ENCODE measurements at regions not wholly inside any gene's neighbourhood (a gene's known extent, or its start where the extent isn't known, plus 50 kb on each side); places are given as distances from the start of the nearest gene placed in this dataset.

- TF ChIP-seq REST (IDR thresholded peaks at IDR 0.05; ENCODE audit: insufficient replicate concordance, low read depth) (no peak), CTCF (IDR thresholded peaks at IDR 0.05; ENCODE audit: insufficient read depth, low read length) (no peak), POLR2AphosphoS5 (IDR thresholded peaks at IDR 0.05; ENCODE audit: low read depth) (no peak)
Observed at GRCh38 chr1:94299627-94300553, 62.5 kb upstream of the ARHGAP29 start.

All from HL-60 (cell line).